HepG2 (cell line): ENCODE measurements at regions not wholly inside any gene's neighbourhood (a gene's known extent, or its start where the extent isn't known, plus 50 kb on each side); places are given as distances from the start of the nearest gene placed in this dataset.

Experiments used
- ATF7 ChIP-seq, 2 experiments: fragments of 450-650 bp in 1 of 2; sonication (generic) in 1 of 2; formaldehyde crosslinking in 1 of 2; IDR thresholded peaks; 2 replicates each; pipeline versions ENCODE4 v1.4.0 to v1.6.1; 2016 to 2020; ENCODE audit warnings: antibody characterized with exemption in 1 of 2, mild to moderate bottlenecking in 1 of 2, missing genetic modification reagents in 1 of 2
- CHD2 ChIP-seq: IDR thresholded peaks from 2 replicates; pipeline ENCODE4 v1.6.1; 2011; ENCODE audit warnings: low read depth, low read length, improper control_type of control experiment
- MED1 ChIP-seq: sonication (generic); formaldehyde crosslinking; IDR thresholded peaks from 2 replicates; pipeline ENCODE4 v1.4.0; 2020; ENCODE audit warnings: missing genetic modification reagents
- NCOR1 ChIP-seq: fragments of 200-600 bp; sonication (generic); IDR thresholded peaks from 2 replicates; pipeline ENCODE4 v1.7.0; 2017; ENCODE audit warnings: antibody characterized with exemption, low read length, borderline replicate concordance
- ZNF350 ChIP-seq: sonication (generic); formaldehyde crosslinking; IDR thresholded peaks from 2 replicates; pipeline ENCODE4 v1.4.0; 2020; ENCODE audit warnings: mild to moderate bottlenecking, low read depth, missing genetic modification reagents, borderline replicate concordance
- ZNF816 ChIP-seq: sonication (generic); formaldehyde crosslinking; IDR thresholded peaks from 2 replicates; pipeline ENCODE4 v1.8.0; 2022; ENCODE audit warnings: missing genetic modification reagents, mild to moderate bottlenecking, borderline replicate concordance
- TF ChIP-seq, protein P1 (sequence below): sonication (generic); formaldehyde crosslinking; IDR thresholded peaks from 2 replicates; pipeline ENCODE4 v1.5.0; 2020; ENCODE audit warnings: missing genetic modification reagents
- TF ChIP-seq, protein P2 (sequence below): sonication (generic); formaldehyde crosslinking; IDR thresholded peaks from 2 replicates; pipeline ENCODE4 v1.8.0; 2022; ENCODE audit warnings: mild to moderate bottlenecking, missing genetic modification reagents, borderline replicate concordance
- TF ChIP-seq, protein P3 (sequence below): sonication (generic); formaldehyde crosslinking; conservative IDR thresholded peaks from 2 replicates; pipeline ENCODE4 v1.4.0; 2020; ENCODE audit warnings: missing genetic modification reagents
- TF ChIP-seq, protein P4 (sequence below): sonication (generic); formaldehyde crosslinking; IDR thresholded peaks from 2 replicates; pipeline ENCODE4 v1.4.0; 2020; ENCODE audit warnings: missing genetic modification reagents, borderline replicate concordance
- TF ChIP-seq, protein P5 (sequence below): conservative IDR thresholded peaks from 2 replicates; pipeline ENCODE4 v1.6.1; 2018; ENCODE audit warnings: missing genetic modification reagents

DNA sequence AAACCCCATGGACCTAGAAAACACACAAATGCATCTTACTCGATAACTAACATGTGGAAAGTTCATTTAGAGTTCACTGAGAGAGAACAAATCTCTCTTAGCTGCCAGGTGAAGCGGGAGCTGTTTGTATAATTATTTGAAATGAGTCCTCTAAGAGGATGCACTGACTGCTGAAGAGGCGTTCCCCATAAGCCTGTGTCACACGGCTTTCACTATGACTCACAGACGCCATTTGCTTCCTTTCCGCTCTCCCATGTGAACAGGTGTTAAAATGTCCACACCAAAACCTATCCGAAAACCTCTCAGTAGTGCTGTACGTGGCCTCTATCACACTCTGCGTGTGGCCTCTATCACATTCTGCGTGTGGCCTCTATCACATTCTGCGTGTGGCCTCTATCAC lies 101.8 kb downstream of the SOX1 start (continued):
- TF ChIP-seq, protein P1, sequence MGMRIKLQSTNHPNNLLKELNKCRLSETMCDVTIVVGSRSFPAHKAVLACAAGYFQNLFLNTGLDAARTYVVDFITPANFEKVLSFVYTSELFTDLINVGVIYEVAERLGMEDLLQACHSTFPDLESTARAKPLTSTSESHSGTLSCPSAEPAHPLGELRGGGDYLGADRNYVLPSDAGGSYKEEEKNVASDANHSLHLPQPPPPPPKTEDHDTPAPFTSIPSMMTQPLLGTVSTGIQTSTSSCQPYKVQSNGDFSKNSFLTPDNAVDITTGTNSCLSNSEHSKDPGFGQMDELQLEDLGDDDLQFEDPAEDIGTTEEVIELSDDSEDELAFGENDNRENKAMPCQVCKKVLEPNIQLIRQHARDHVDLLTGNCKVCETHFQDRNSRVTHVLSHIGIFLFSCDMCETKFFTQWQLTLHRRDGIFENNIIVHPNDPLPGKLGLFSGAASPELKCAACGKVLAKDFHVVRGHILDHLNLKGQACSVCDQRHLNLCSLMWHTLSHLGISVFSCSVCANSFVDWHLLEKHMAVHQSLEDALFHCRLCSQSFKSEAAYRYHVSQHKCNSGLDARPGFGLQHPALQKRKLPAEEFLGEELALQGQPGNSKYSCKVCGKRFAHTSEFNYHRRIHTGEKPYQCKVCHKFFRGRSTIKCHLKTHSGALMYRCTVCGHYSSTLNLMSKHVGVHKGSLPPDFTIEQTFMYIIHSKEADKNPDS (CRISPR knock-in tag): no peak
- TF ChIP-seq, protein P2, sequence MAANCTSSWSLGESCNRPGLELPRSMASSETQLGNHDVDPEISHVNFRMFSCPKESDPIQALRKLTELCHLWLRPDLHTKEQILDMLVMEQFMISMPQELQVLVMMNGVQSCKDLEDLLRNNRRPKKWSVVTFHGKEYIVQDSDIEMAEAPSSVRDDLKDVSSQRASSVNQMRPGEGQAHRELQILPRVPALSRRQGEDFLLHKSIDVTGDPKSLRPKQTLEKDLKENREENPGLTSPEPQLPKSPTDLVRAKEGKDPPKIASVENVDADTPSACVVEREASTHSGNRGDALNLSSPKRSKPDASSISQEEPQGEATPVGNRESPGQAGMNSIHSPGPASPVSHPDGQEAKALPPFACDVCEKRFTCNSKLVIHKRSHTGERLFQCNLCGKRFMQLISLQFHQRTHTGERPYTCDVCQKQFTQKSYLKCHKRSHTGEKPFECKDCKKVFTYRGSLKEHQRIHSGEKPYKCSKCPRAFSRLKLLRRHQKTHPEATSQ: no peak
- TF ChIP-seq NCOR1 (no peak), ZNF816 (CRISPR knock-in tag) (no peak), MED1 (CRISPR knock-in tag) (no peak), ZNF350 (CRISPR knock-in tag) (no peak), ATF7 (IDR thresholded peaks at IDR 0.05) (no peak), ATF7 (CRISPR knock-in tag; IDR thresholded peaks at IDR 0.05) (no peak), CHD2 (no peak)
- TF ChIP-seq, protein P3, sequence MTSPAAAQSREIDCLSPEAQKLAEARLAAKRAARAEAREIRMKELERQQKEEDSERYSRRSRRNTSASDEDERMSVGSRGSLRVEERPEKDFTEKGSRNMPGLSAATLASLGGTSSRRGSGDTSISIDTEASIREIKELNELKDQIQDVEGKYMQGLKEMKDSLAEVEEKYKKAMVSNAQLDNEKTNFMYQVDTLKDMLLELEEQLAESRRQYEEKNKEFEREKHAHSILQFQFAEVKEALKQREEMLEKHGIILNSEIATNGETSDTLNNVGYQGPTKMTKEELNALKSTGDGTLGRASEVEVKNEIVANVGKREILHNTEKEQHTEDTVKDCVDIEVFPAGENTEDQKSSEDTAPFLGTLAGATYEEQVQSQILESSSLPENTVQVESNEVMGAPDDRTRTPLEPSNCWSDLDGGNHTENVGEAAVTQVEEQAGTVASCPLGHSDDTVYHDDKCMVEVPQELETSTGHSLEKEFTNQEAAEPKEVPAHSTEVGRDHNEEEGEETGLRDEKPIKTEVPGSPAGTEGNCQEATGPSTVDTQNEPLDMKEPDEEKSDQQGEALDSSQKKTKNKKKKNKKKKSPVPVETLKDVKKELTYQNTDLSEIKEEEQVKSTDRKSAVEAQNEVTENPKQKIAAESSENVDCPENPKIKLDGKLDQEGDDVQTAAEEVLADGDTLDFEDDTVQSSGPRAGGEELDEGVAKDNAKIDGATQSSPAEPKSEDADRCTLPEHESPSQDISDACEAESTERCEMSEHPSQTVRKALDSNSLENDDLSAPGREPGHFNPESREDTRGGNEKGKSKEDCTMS (CRISPR knock-in tag): no peak
- TF ChIP-seq, protein P4, sequence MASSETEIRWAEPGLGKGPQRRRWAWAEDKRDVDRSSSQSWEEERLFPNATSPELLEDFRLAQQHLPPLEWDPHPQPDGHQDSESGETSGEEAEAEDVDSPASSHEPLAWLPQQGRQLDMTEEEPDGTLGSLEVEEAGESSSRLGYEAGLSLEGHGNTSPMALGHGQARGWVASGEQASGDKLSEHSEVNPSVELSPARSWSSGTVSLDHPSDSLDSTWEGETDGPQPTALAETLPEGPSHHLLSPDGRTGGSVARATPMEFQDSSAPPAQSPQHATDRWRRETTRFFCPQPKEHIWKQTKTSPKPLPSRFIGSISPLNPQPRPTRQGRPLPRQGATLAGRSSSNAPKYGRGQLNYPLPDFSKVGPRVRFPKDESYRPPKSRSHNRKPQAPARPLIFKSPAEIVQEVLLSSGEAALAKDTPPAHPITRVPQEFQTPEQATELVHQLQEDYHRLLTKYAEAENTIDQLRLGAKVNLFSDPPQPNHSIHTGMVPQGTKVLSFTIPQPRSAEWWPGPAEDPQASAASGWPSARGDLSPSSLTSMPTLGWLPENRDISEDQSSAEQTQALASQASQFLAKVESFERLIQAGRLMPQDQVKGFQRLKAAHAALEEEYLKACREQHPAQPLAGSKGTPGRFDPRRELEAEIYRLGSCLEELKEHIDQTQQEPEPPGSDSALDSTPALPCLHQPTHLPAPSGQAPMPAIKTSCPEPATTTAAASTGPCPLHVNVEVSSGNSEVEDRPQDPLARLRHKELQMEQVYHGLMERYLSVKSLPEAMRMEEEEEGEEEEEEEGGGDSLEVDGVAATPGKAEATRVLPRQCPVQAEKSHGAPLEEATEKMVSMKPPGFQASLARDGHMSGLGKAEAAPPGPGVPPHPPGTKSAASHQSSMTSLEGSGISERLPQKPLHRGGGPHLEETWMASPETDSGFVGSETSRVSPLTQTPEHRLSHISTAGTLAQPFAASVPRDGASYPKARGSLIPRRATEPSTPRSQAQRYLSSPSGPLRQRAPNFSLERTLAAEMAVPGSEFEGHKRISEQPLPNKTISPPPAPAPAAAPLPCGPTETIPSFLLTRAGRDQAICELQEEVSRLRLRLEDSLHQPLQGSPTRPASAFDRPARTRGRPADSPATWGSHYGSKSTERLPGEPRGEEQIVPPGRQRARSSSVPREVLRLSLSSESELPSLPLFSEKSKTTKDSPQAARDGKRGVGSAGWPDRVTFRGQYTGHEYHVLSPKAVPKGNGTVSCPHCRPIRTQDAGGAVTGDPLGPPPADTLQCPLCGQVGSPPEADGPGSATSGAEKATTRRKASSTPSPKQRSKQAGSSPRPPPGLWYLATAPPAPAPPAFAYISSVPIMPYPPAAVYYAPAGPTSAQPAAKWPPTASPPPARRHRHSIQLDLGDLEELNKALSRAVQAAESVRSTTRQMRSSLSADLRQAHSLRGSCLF: no peak
- TF ChIP-seq, protein P5, sequence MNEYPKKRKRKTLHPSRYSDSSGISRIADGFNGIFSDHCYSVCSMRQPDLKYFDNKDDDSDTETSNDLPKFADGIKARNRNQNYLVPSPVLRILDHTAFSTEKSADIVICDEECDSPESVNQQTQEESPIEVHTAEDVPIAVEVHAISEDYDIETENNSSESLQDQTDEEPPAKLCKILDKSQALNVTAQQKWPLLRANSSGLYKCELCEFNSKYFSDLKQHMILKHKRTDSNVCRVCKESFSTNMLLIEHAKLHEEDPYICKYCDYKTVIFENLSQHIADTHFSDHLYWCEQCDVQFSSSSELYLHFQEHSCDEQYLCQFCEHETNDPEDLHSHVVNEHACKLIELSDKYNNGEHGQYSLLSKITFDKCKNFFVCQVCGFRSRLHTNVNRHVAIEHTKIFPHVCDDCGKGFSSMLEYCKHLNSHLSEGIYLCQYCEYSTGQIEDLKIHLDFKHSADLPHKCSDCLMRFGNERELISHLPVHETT (CRISPR knock-in tag): no peak
